ENCODE measurements at regions not wholly inside any gene's neighbourhood (a gene's known extent, or its start where the extent isn't known, plus 50 kb on each side); places are given as distances from the start of the nearest gene placed in this dataset.

- TF ChIP-seq, protein P1, sequence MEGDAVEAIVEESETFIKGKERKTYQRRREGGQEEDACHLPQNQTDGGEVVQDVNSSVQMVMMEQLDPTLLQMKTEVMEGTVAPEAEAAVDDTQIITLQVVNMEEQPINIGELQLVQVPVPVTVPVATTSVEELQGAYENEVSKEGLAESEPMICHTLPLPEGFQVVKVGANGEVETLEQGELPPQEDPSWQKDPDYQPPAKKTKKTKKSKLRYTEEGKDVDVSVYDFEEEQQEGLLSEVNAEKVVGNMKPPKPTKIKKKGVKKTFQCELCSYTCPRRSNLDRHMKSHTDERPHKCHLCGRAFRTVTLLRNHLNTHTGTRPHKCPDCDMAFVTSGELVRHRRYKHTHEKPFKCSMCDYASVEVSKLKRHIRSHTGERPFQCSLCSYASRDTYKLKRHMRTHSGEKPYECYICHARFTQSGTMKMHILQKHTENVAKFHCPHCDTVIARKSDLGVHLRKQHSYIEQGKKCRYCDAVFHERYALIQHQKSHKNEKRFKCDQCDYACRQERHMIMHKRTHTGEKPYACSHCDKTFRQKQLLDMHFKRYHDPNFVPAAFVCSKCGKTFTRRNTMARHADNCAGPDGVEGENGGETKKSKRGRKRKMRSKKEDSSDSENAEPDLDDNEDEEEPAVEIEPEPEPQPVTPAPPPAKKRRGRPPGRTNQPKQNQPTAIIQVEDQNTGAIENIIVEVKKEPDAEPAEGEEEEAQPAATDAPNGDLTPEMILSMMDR (IDR thresholded peaks at IDR 0.05): no peak
- TF ChIP-seq EZH2 (IDR thresholded peaks at IDR 0.05): no peak
Observed at GRCh38 chr21:22364163-22364562, 1366.0 kb downstream of the NCAM2 start.

All from neural progenitor cell (in vitro differentiated cells).